Stimulated activated CD8-positive, alpha-beta memory T cell treated with anti-CD3 and anti-CD28 coated beads, Interleukin-12 subunit alpha, Interleukin-12 subunit beta, amount 100 ng/mL, for 24 hours (primary cell): ENCODE measurements at regions not wholly inside any gene's neighbourhood (a gene's known extent, or its start where the extent isn't known, plus 50 kb on each side); places are given as distances from the start of the nearest gene placed in this dataset.

Experiments used
- DNase-seq: peaks from one replicate; pipeline ENCODE4 v3.0.0-alpha.2; 2020; ENCODE audit errors: extremely low read depth

DNA sequence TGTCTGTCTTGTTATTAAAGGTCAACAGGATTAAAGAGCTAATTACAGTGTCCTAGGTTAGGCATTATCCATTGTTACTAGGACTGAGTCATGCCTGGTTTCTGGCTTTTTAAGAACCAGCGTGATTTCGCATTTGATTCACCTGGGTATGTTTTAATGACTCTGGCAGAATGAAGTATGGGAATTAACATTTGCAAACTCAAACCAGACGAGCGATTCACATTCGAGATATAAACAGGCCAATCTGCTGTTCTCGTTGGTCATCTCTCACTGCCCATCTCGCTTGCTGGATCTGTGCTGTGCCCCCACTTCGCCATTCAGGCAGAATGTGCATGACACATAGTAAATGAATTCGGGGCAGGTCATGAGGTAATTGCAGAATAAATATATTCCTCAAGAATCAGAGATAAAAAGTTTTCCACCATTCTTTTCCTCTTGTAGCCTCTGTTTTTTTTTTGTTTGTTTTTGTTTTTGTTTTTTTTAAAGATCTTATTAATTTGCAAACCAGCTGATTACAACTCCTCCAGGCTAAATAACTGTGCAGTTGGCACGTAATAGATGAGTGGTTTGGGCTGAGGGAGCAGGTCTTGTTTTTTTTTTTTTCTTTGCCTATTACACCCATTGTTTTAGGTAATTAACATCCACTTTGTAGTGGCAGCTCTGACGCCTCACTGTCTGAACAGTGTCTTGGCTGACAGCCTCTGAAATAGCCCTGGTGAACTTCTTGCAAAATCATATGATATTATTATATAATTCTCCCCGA, 313.5 kb upstream of the MSX2 start:
- no peak for DNase-seq

DNA sequence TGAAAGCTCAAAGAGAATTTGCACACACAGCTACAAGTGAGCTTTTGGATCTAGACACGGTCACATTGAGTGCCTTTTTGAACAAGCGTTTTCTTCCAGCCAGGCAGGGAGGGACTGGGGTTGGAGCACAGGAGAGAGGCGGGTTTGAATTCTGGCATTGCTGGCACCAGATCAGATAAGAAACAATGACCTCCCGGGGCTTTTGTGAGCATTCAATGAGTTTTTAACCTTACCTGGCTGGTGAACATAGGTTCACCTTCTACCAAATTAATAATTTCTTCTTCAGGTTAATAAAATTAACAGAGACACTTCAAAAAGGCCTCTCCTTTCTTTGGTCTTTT, 312.9 kb upstream of the MSX2 start:
- DNase-seq: no peak

DNA sequence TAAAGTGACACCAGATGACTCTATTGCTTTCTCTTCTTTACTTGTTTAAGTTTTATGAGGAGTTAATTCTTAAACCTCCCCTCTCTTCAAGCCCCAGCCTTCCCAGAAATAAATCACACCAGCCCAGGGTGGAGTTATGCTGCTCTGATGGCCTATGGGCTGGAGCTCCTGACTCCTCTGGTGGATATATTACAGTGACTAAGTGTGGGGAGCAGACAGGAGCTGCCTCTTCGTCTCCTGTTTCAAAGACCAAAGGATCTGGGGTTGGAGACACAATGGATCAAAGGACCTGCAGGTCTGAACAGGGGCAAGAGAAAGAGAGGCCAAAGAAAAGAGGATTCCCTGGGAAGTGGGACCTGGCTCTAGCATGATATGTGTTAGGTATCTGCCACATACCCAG, 312.0 kb upstream of the MSX2 start:
- DNase-seq: no peak

DNA sequence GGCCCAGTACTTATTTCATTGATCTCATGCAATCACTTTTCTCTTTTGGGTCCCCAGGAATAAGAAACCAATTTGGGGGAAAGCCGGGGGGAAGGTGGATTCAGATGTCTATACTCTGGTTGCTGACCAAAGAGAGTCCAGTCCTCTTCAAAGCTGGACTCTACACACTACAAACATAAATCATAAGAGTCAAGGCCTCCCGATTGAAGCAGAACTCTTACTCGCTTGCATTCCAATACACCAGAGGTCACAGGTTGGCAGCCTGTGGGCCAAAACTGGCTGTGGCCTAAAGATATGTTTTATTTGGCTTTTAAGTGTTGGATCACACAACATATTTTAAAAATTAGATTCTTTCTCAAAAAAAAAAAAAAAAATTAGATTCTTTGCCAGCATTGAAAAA, 311.4 kb upstream of the MSX2 start:
- no peak for DNase-seq

DNA sequence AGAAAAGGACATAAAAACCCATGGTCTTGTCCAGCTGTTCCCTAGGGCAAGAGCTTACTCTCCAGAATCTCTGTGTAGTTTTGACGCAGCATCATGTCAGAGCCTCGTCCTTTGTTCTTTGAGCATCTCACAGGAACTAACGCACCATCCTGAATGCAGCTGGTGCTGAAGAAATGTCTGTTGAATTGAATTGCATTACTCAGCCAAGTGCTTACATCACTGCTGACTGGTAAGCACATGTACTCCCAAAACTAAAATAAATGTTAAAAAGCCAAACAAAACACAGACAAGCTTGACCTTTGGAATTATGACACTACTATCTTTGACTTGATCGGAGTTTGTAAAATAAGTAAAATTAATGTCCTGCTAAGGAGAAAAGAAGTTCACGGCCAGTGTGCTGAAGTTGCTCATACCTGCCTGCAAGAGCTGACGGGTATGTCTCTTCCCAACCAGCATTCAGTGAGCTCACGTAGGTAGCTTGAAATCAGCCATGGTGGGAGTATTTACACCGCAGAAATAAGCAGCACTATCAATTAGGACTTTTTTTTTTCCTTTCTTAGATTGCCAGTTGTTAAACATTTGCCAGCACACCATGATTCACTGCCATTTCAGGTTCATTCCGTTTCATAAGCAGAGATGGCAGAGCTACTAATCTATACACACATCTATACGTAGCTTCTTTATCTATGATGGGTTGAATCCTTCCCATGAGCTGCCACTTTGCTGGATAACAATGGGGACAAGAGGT, 310.6 kb upstream of the MSX2 start:
- no peak for DNase-seq

DNA sequence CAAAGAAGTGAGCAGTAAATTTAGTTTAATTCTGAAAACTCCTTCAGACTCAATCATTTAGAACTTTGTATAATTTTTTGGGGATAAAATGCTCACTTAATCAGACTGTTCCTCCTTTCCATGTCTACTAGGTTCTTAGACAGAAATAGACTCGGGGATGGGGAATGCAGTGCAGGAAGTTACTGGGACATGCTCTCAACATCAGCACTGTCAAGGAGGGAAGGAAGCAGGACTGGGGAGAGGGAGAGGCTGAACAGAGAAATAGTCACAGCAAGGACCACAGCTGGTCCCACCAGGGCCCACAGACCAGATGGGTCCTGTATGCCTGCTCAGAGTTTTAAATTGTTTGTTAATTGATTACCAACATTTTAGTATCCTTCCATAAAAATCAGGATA, 310.1 kb upstream of the MSX2 start:
- no peak for DNase-seq

DNA sequence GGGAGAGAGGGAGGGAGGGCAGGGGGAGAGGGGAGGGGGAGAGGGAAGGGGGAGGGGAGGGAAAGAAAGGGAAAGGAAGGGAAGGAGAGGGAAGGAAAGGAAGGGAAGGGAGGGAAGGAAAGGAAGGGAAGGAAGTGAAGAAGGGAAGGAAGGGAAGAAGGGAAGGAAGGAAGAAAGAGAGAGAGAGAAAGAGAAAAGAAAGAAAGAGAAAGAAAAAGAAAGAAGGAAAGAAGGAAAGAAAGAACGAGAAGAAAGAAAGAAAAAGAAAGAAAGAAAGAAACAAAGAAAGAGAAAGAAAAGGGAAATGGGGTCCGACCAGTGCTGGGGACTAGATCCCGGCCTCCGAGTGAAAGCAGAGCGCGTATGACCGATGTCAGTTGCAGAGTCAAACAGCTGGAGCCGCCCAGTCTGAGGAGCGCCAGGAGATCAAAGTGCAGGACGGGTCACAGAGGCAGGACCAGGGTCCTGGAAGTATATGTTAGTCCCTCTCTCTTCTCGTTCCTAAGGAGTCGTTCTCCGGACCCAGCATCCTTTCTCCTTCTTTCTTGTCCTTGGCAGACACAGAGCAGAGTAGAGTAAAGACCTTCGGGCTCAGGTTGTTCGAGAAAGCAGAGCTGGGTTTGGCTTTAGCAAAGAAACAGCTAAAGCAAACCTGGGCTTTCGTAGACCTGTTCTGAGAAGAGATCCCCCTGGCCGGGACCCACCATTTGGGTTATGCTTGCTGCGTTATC, 305.4 kb upstream of the MSX2 start:
- DNase-seq: no peak

DNA sequence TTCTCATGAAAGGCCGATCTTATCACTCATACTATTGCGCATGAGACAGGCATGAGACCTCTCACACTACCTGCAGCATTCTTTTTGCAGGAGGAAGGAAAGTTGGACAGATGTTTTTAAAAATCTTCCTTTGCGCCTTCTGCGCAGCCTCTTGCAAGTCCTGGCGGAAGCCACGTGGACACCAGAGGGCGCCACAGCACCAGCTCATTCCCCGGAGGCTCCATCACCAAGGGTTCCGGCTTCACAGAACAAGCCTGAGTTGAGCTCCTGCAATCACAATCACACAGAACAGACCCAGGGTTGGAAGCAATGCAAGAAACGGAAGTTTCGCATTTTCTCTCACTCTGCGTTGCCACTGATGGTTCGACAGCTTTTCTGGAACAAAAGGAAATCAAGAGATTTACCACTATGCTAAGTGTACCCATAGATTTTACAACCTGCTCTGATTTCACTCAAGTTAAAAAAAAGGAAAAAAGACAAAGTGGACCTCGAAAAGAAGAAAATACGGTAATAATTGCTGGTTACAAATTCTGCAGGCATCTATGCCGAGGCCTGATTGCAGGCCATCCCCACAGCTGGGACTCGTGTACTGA, 304.7 kb upstream of the MSX2 start:
- peak; percentile 59 for DNase-seq

DNA sequence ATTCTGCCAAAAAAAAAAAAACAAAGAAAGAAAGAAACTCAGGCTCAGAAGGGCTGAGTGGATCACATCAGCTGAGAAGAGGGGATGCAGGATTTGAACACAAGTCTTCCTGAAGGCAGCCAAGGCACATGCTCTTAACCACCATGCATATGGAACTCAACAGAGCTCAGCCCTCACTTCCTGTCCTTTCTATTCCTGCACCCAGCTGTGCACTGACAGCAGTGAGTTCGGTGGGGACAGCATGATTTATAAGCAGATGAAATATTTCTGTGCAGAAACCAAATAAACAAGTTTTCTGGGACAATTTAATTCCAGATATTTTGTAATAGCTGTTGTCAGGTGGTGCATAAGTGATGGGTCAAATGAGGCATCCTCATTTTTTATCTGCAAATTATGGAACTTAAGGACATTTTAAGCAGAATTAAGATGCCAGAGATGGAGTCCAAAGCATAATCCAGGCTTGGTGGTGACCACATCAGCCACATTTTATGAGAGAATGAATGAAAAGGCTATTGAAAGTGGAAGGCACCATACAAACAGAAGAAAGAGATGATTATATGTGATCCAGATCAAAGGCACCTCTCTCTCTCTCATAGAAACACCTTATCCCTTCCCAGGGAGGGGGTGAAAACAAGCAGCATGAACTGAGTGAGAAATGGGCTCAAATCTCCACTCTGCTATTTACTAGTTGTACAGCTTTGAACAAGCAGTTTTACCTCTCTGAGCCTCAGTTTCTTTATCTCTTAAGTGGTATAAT, 303.6 kb upstream of the MSX2 start:
- no peak for DNase-seq

DNA sequence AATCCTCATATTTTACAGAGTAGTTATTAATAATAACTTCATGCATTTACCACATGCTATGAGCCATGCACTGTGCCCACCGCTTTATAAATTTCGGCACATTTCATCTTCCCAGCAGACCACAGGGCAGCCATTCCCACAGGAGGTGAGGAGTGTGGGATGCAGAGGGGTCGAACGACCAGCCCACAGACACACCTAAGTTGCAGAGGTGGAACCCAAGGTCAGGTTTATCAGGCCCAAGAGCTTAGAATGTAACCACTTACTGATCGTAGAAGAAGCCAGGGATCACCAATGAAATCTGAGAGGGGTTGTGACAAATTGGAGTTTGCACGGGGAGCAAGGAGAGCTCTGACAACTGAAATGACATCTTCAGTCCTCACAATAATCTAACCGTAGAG, 303.0 kb upstream of the MSX2 start:
- DNase-seq: no peak

DNA sequence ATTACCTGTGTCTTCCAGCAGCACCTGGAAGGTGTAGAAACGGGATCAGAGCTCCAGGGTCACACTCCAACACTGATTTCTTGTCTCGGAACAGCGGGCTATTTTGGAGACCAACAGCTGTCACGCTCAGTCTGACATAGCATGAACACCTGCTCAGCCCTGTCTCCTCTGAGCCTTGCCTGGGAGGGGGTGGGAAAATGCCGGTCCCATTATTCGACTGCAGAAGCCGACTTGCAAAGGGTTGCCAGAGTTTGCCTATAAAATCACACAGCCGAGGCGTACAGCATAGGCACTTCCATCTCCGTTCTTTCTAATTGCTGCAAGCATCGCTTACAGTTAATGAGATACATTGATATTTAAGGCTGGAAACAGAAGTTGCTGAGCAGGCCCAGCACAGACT, 300.8 kb upstream of the MSX2 start:
- no peak for DNase-seq

DNA sequence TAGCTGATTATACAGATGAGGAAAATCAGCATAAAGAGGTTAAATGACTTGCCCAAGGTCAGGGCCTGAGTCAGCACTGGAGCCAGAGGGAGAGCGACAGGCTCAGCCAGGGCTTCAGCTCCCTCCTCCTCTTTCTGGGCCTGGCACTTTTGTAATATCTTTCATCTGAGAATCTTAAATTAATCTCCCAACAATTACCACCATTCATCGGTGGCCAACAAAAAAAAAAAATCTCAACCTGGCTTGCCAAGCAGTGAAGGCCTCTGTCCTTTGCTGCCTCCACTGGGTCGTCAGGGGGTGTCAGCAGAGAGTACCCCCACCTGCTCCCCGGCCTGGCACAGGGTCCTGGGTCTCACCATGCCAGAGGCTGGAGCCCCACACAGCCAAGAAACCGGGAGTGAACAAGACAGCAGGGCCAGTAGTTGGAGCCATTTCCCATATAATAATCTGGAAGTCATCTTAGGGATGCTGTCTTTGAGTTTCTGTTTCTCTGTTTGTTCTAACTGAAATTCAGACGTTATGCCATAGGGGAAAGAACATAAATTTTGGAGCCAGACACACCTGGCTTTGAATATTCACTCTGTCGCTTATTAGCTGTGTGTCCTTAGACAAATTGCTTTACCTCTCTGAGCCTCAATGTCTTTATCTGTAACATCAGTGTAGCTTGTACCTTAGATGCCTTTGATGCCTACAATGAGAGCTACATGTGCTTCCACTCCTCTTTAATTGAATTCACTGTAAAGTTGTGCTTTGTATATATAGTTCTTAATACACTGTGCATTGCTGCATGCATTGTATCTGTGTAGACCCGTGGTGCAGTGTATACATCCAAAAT, 299.9 kb upstream of the MSX2 start:
- no peak for DNase-seq

DNA sequence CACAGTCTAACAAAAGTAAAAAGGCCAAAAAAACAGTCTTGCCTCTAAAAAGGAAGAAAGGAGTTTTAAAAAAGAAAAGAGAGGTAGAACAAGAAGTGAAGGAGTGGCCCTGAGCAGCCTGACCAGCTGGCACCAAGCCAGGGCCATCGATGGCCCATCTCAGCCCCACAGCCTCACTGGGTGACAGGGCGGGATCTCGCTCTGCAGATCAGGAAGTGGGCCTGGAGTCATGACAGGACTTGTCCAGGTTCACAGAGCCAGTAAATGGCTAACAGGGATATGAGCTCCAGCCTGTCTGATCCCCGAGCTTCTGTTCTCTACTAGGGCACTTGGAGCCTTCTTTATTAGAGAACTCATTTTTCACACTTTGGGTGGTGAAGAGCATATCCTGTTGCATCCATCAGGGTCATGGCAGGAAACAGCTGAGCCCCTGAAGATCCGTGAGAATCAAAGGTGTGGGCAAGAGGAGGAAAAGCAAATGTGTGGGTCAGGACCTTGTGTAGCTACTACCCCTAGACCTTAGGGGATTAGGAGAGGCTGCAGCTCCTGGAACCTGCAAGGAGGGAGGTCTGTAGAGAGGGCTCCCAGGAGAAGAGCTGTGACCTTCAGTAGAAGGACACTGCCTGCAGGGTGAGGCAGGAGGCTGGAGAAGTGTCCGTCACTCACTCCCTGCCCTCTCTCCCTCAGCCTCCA, 299.0 kb upstream of the MSX2 start:
- no peak for DNase-seq

DNA sequence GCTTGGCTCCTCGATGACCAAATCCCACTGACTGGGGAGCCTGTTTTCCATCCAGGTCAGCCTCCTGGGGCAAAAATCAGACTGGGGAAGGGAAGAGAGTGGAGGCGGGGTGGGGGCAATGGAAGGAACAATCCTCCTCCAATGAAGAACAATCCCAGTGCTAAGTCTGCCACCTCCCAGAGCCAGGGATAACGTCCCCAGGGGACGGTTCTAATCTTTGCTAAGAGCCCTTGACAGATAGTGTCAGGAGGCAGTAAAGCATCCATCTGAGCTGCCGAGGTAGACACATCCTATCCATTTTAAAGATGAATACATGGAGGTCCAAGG, 298.5 kb upstream of the MSX2 start:
- DNase-seq: no peak

DNA sequence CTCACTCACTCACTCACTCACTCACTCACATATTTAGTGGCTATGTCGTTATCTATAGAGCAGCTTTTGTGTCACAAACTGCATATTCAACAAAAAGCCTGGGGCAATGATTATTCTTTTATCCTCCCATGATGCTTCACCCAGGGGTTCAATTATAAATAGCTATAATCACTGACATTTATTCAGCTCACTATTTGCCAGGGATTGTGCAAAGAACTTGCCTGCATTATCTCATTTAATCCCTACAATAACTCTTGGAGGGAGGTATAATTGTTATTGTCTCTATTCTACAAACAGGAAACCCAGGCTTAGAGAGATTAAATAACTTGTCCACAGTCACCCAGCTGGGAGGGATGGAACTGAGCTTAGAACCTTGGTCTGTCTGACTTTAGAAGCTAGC, 298.0 kb upstream of the MSX2 start:
- no peak for DNase-seq

DNA sequence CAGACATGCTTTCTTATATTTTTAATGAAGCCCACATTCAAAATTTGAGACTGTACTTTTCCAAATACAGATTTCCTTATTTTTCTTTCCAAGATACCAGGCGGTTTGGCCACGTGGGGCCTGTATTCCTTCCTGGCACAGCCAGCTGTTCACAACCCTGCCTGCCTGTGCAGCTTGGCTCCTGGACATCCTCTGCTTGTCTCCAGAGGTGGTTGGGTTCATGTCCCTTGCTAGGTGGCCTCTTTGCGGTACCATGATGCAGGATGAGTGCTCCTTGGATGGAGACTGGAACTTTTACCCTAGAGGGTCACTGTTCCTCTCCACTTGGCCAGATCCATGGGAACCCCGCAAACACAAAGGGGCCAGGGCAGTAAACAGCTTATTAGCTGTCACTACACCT, 297.5 kb upstream of the MSX2 start:
- no peak for DNase-seq

DNA sequence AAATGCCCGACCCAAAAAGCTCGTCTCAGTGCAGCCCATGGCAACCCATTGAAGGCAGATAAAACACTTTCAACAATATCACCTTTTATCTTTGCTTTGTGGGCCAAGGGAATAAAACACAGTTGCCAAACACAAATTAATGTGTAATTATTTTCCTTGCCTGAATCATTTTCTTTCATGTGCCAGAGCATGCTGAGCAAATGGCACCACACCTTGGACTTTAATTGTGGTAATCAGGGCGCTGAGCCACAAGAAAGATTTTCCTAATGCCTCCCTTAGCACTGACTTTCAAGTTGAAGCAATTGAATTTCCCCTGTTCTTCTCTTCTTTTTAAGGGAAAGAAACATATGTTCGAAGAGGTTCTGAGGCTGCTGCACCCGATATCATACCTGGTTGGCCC, 297.1 kb upstream of the MSX2 start:
- DNase-seq: no peak

DNA sequence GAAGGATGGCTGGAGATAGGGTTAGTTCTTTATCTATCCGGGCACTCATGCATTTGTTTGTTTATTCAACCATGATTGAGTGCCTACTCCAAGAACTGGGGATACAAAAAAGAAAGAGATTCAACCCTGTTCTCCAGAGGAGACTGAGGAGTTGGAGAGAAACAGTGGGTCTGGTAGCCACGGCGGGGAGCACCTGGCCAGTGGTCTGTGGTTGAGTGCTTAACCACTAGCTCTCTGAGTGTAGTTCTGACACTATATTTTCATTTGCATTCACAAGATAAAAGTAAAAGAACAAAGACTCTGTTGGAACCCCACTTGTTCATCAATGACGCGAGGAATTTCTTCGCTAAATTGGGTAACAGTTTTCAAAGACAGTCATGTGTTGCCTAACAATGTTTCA, 295.5 kb upstream of the MSX2 start:
- DNase-seq: no peak

DNA sequence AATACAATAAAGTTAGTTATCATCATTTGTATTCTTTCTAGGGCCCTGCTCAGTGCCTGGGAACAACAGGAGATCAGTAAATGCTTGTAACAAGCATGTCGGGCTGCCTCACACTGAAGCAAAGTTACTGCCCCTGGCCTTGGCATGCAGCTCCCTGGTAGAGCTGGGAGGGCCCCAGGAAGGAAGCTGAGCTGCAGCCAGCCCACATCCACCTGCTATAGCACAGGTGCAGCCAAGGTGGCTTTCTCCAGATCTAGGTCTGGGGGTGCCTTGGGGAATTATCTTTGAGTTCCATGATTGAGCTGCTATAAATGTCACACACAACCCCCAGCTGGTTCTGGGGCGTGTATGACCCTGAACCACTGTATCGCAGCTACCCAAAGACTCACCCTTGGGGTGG, 293.4 kb upstream of the MSX2 start:
- no peak for DNase-seq

DNA sequence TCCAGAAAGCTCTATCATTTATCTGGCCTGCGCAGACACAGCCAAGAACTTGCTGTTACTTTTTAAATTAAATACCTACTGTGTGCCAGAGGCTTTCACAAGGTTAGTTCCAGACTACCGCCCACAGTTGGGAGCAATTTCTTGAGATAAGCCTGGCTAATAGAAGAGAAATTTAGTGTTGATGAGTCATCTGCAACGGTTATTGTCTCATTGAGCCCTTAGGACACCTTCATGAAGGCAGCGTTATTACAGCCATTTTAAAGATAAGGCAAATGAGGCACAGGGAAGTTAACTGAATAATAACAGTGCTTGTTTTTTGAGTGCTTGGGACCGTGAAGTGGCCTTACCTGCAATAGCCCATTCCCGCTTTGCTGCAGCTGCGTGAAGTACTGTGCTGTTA, 292.9 kb upstream of the MSX2 start:
- no peak for DNase-seq

DNA sequence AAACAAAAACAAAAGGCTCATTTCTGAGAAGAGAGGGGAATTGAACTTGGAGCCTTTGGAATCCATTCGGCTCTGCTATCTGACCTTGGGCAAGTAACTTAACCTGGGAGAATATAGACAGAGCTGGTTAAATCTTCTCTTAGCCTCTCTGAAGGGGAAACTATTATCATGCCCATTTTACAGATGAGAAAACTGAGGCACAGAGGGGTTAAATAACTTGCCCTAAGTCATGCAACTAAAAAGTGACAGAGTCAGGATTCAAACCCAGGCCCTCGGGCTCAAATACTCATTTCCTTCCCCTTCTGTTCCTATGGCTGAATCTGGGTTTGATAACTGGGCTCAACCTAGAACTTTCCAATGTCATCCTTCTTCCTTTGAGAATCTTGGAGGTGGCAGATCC, 291.3 kb upstream of the MSX2 start:
- no peak for DNase-seq
